Mesenchymal stem cell (in vitro differentiated cells and primary cell): ENCODE measurements at regions not wholly inside any gene's neighbourhood (a gene's known extent, or its start where the extent isn't known, plus 50 kb on each side); places are given as distances from the start of the nearest gene placed in this dataset.

Source experiments
- DNase-seq: peaks from one replicate; pipeline ENCODE4 v3.0.0-alpha.2; 2013
- H2AFZ ChIP-seq: one replicate; pipeline ENCODE4 v1.6.1; 2013; ENCODE audit warnings: low read depth, mild to moderate bottlenecking, control low read depth, inconsistent platforms, low read length, moderate library complexity
- H2AK5ac ChIP-seq: 2 replicates; pipeline ENCODE4 v1.6.1; 2013; ENCODE audit warnings: low read length, moderate library complexity, mild to moderate bottlenecking, inconsistent platforms; ENCODE audit not compliant: severe bottlenecking
- H2BK120ac ChIP-seq: one replicate; pipeline ENCODE4 v1.6.1; 2013; ENCODE audit warnings: low read depth, mild to moderate bottlenecking, inconsistent platforms, low read length, moderate library complexity
- H2BK12ac ChIP-seq, 2 experiments: one replicate each; pipeline ENCODE4 v1.6.1; 2013; ENCODE audit warnings: inconsistent platforms in 2 of 2, low read length in 2 of 2, mild to moderate bottlenecking in 2 of 2, moderate library complexity in 2 of 2, control low read depth in 1 of 2
- H2BK15ac ChIP-seq: one replicate; pipeline ENCODE4 v1.6.1; 2013; ENCODE audit warnings: mild to moderate bottlenecking, low read depth, inconsistent platforms; ENCODE audit not compliant: poor library complexity, severe bottlenecking
- H2BK5ac ChIP-seq: 2 replicates; pipeline ENCODE4 v1.6.1; 2013; ENCODE audit warnings: low read depth, mild to moderate bottlenecking, low read length, control low read depth, inconsistent platforms; ENCODE audit not compliant: poor library complexity, severe bottlenecking
- H3K14ac ChIP-seq, 2 experiments: one replicate each; pipeline ENCODE4 v1.6.1; 2013; ENCODE audit warnings: inconsistent platforms in 2 of 2, low read length in 2 of 2, control low read depth in 1 of 2, mild to moderate bottlenecking in 1 of 2, moderate library complexity in 1 of 2
- H3K18ac ChIP-seq, 2 experiments: one replicate each; pipeline ENCODE4 v1.6.1; 2013; ENCODE audit warnings: inconsistent platforms in 2 of 2, low read length in 2 of 2, control low read depth in 1 of 2, low read depth in 1 of 2, mild to moderate bottlenecking in 1 of 2
- H3K23ac ChIP-seq, 2 experiments: one replicate each; pipeline ENCODE4 v1.6.1; 2013; ENCODE audit warnings: inconsistent platforms in 2 of 2, low read length in 2 of 2, mild to moderate bottlenecking in 2 of 2, moderate library complexity in 2 of 2, control low read depth in 1 of 2
- H3K27ac ChIP-seq: 2 replicates; pipeline ENCODE4 v1.5.1; 2013; ENCODE audit warnings: mild to moderate bottlenecking, moderate library complexity, low read length, control low read depth, inconsistent platforms; ENCODE audit not compliant: poor library complexity, severe bottlenecking
- H3K27me3 ChIP-seq, 2 experiments: 2 replicates each; pipeline versions ENCODE4 v1.6.1 to v1.7.0; 2013; ENCODE audit warnings: low read length in 2 of 2, mild to moderate bottlenecking in 2 of 2, moderate library complexity in 2 of 2, control low read depth in 1 of 2, inconsistent platforms in 1 of 2; ENCODE audit not compliant: control insufficient read depth in 1 of 2, insufficient read depth in 1 of 2
- H3K36me3 ChIP-seq, 2 experiments: 2 replicates each; pipeline versions ENCODE4 v1.6.1 to v1.7.0; 2013; ENCODE audit warnings: low read length in 2 of 2, control low read depth in 1 of 2, inconsistent platforms in 1 of 2, low read depth in 1 of 2, mild to moderate bottlenecking in 1 of 2; ENCODE audit not compliant: insufficient read depth in 2 of 2, control insufficient read depth in 1 of 2
- H3K4ac ChIP-seq, 2 experiments: one replicate each; pipeline ENCODE4 v1.6.1; 2013; ENCODE audit warnings: inconsistent platforms in 2 of 2, low read length in 2 of 2, mild to moderate bottlenecking in 2 of 2, moderate library complexity in 2 of 2, control low read depth in 1 of 2, low read depth in 1 of 2
- H3K4me1 ChIP-seq: 2 replicates; pipeline ENCODE4 v1.6.1; 2013; ENCODE audit warnings: low read depth, low read length, control low read depth; ENCODE audit not compliant: control insufficient read depth, insufficient read depth
- H3K4me2 ChIP-seq: 2 replicates; pipeline ENCODE4 v1.6.1; 2013; ENCODE audit warnings: low read length, mild to moderate bottlenecking, inconsistent platforms; ENCODE audit not compliant: poor library complexity, severe bottlenecking
- H3K4me3 ChIP-seq, 2 experiments: 2 replicates each; pipeline versions ENCODE4 v1.5.1 to v1.7.0; 2013; ENCODE audit warnings: low read length in 2 of 2, mild to moderate bottlenecking in 2 of 2, control low read depth in 1 of 2, low read depth in 1 of 2; ENCODE audit not compliant: insufficient read depth in 1 of 2
- H3K79me1 ChIP-seq: replicated peaks from 2 replicates; pipeline ENCODE4 v1.6.1; 2013; ENCODE audit warnings: mild to moderate bottlenecking, control low read depth, low read length, inconsistent platforms; ENCODE audit not compliant: poor library complexity, severe bottlenecking
- H3K9ac ChIP-seq: 2 replicates; pipeline ENCODE4 v1.7.0; 2013; ENCODE audit warnings: mild to moderate bottlenecking, low read length, moderate library complexity
- H3K9me3 ChIP-seq: 2 replicates; pipeline ENCODE4 v1.7.0; 2013; ENCODE audit warnings: mild to moderate bottlenecking, low read length; ENCODE audit not compliant: control insufficient read depth
- H4K8ac ChIP-seq: one replicate; pipeline ENCODE4 v1.6.1; 2013; ENCODE audit warnings: inconsistent platforms, mild to moderate bottlenecking, low read length, moderate library complexity
- H4K91ac ChIP-seq: one replicate; pipeline ENCODE4 v1.6.1; 2013; ENCODE audit warnings: mild to moderate bottlenecking, low read length, inconsistent platforms
- WGBS: methylation state at CpG from one replicate; pipeline ENCODE4 v1.1.7; 2013; ENCODE audit warnings: mixed read lengths; 5-methylcytosine and 5-hydroxymethylcytosine counted together

DNA sequence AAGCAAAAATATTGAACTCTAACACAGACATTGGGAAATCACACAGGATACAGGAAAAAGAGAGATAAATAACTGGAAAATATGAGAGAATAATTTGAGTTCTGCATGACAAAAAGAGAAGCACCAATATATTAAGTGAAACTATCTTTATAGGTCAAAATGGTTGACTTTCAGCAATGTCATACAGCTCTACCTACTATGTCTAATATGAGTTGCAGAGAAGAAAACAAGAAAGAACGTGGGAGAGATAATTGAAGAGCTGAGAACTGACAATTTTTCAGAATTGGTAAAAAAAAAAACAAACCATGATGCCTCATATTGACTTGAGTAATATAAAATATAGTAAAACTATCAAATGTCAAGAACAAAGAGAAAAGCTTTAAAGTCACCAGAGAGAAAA is 221.7 kb downstream of the BCL11B start:
- Histone ChIP-seq H3K36me3 (peaks cover 0 to 2% of the 10 kb centered on the region in 2 experiments), H2AK5ac (no peak overlapping the region), H4K8ac (no peak overlapping the region), H2BK15ac (no peak overlapping the region), H3K18ac (no peak overlapping the region), H3K4ac (no peak overlapping the region), H3K23ac (no peak overlapping the region), H3K27ac (no peak overlapping the region), H2BK120ac (no peak overlapping the region), H2AFZ (no peak overlapping the region), H3K9me3 (peaks cover 32% of the 10 kb centered on the region), H3K79me1 (no peaks in the 10 kb centered on the region), H3K4me2 (no peak overlapping the region), H2BK12ac (no peak overlapping the region), H3K4me1 (no peaks in the 10 kb centered on the region), H4K91ac (no peak overlapping the region), H3K4me3 (no peak overlapping the region), H2BK5ac (no peak overlapping the region), H3K14ac (no peak overlapping the region), H3K27me3 (peaks cover 0 to 2% of the 10 kb centered on the region in 2 experiments), H3K9ac (no peak overlapping the region)
- DNase-seq, result no peak
- WGBS, result no CpG with 5 or more reads among the region's 1 CpG

DNA sequence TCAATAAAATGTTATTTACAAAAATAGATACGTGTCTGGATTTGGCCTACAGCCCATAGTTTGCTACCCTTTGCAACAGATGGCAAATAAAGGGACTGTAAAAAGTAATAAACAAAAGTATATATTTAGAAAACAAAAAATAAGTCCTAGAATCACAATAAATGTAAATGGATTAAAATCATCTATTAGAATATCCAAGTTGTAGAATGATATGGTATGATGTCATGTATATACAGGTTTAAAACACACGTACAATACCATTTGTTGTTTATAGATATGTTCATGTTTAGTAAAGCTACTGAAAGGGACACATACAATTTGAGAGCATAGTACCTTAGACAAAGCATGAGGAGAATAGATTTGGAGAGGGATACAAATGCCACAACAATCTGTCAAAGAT is 219.5 kb downstream of the BCL11B start:
- Histone ChIP-seq H3K4me2 (no peak overlapping the region), H3K9me3 (peaks cover 32% of the 10 kb centered on the region), H3K36me3 (no peaks in the 10 kb centered on the region), H3K23ac (no peak overlapping the region), H4K91ac (no peak overlapping the region), H2BK12ac (no peak overlapping the region), H3K14ac (no peak overlapping the region), H3K9ac (no peak overlapping the region), H3K4ac (no peak overlapping the region), H2BK15ac (no peak overlapping the region), H3K4me1 (no peaks in the 10 kb centered on the region), H4K8ac (no peak overlapping the region), H2BK120ac (no peak overlapping the region), H2BK5ac (no peak overlapping the region), H3K4me3 (no peak overlapping the region), H2AFZ (no peak overlapping the region), H3K18ac (no peak overlapping the region), H3K79me1 (no peaks in the 10 kb centered on the region), H3K27me3 (peaks cover 0 to 2% of the 10 kb centered on the region in 2 experiments), H2AK5ac (no peak overlapping the region), H3K27ac (no peak overlapping the region)
- no peak for DNase-seq
- 80% methylated on average over 1 of the region's 2 CpGs for WGBS

DNA sequence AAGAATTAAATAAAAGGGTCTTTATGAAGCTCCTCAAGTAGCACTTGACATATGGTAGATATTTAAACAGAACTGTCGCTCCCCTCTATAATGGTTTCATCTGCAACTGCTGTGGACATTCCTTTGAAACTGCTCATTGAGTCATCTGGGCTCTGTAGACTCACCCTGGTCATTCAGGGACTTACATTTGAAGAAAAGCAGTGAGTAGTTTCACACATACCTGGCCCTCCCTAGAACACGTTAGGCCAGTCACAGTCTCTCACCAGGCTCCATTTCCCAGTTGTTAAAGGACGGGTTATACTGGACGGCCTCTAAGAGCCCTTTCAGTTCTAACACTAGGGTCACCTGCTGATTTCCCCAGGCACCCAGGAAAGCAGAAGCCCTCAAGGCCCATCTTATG is 217.0 kb downstream of the BCL11B start:
- WGBS, result 66% methylated on average over 4 of the region's 4 CpGs
- H3K4ac ChIP-seq, result no peak overlapping the region
- H3K4me3 ChIP-seq, result no peak overlapping the region
- H2AFZ ChIP-seq, result no peak overlapping the region
- H3K14ac ChIP-seq, result no peak overlapping the region
- H3K27ac ChIP-seq, result no peak overlapping the region
- H3K9me3 ChIP-seq, result peaks cover 32% of the 10 kb centered on the region
- H3K4me1 ChIP-seq, result no peaks in the 10 kb centered on the region
- H2BK120ac ChIP-seq, result no peak overlapping the region
- no peak for DNase-seq
- no peak overlapping the region for H2BK12ac ChIP-seq
- H3K27me3 ChIP-seq, result no peaks in the 10 kb centered on the region
- no peak overlapping the region for H4K8ac ChIP-seq
- H2BK5ac ChIP-seq, result no peak overlapping the region
- H3K9ac ChIP-seq, result no peak overlapping the region
- H2BK15ac ChIP-seq, result no peak overlapping the region
- no peak overlapping the region for H3K23ac ChIP-seq
- H2AK5ac ChIP-seq, result no peak overlapping the region
- no peak overlapping the region for H4K91ac ChIP-seq
- no peaks in the 10 kb centered on the region for H3K79me1 ChIP-seq
- H3K4me2 ChIP-seq, result no peak overlapping the region
- no peaks in the 10 kb centered on the region for H3K36me3 ChIP-seq
- H3K18ac ChIP-seq, result no peak overlapping the region

DNA sequence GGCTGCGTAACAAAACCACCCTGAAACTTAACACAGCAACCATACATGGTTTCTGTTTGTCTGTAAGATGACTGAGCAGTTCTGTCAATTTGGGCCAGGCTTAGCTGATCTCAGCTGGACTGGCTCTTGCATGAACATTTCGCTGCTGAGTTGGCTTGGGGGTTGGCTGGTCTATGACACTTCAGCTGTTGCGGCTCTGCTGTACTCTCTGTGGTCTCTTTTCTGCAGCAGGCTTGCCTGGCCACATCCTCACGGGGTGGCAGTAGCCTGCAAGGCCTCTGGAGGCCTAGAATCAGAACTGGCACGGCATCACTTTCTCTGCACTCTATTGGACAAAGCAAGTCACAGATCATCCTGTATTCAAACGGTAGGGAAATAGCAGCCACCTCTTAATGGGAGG is 216.2 kb downstream of the BCL11B start:
- DNase-seq, result no peak
- Histone ChIP-seq H3K27me3 (no peaks in the 10 kb centered on the region), H3K14ac (no peak overlapping the region), H2BK15ac (no peak overlapping the region), H2BK5ac (no peak overlapping the region), H3K79me1 (no peaks in the 10 kb centered on the region), H3K4me1 (no peaks in the 10 kb centered on the region), H3K4me2 (no peak overlapping the region), H3K36me3 (no peaks in the 10 kb centered on the region), H4K8ac (no peak overlapping the region), H4K91ac (no peak overlapping the region), H2AK5ac (no peak overlapping the region), H3K4me3 (no peak overlapping the region), H3K4ac (no peak overlapping the region), H3K9me3 (peaks cover 27% of the 10 kb centered on the region), H2AFZ (no peak overlapping the region), H2BK120ac (no peak overlapping the region), H3K23ac (no peak overlapping the region), H3K18ac (no peak overlapping the region), H2BK12ac (no peak overlapping the region), H3K9ac (no peak overlapping the region), H3K27ac (no peak overlapping the region)
- WGBS, result 64% methylated on average over 6 of the region's 6 CpGs
